Uterus (tissue), 2 donors: ENCODE measurements at regions not wholly inside any gene's neighbourhood (a gene's known extent, or its start where the extent isn't known, plus 50 kb on each side); places are given as distances from the start of the nearest gene placed in this dataset.

Source experiments
- POLR2A ChIP-seq, 2 donors: fragments of 450-650 bp; IDR thresholded peaks; one replicate each; pipeline ENCODE4 v1.6.1; 2016; ENCODE audit warnings: antibody characterized with exemption in 2 of 2, mild to moderate bottlenecking in 1 of 2, moderate library complexity in 1 of 2
- TF ChIP-seq, protein P1 (sequence below), 4 experiments: fragments of 200-600 bp in 2 of 4; fragments of 450-650 bp in 2 of 4; sonication (generic) in 2 of 4; IDR thresholded peaks; one replicate each; pipeline ENCODE4 v1.5.1; 2016 to 2019; ENCODE audit warnings: antibody characterized with exemption in 4 of 4, mild to moderate bottlenecking in 2 of 4, moderate library complexity in 1 of 4

DNA sequence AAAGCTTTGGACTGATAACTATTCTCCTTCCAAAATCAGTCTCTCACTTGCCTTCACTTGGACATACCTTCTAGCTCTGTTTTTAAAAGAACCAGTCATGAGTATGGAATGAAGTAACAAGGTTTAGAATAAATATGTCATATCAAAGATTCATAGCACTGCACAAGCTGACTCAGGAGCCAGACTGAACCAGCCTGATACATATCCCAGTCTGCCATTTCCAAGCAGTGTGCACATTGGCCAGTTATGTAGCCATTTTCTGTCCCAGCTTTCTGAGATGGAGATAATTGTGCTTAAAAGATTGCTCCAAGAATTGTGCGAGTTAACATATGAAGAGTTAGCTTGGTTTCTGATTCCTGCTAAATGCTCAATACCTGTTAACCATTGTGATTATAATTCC lies 311.3 kb downstream of the C11orf87 start:
- TF ChIP-seq, protein P1, sequence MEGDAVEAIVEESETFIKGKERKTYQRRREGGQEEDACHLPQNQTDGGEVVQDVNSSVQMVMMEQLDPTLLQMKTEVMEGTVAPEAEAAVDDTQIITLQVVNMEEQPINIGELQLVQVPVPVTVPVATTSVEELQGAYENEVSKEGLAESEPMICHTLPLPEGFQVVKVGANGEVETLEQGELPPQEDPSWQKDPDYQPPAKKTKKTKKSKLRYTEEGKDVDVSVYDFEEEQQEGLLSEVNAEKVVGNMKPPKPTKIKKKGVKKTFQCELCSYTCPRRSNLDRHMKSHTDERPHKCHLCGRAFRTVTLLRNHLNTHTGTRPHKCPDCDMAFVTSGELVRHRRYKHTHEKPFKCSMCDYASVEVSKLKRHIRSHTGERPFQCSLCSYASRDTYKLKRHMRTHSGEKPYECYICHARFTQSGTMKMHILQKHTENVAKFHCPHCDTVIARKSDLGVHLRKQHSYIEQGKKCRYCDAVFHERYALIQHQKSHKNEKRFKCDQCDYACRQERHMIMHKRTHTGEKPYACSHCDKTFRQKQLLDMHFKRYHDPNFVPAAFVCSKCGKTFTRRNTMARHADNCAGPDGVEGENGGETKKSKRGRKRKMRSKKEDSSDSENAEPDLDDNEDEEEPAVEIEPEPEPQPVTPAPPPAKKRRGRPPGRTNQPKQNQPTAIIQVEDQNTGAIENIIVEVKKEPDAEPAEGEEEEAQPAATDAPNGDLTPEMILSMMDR (IDR thresholded peaks at IDR 0.05) = no peak
- no peak for TF ChIP-seq POLR2A (IDR thresholded peaks at IDR 0.05)
